ENCODE measurements at regions not wholly inside any gene's neighbourhood (a gene's known extent, or its start where the extent isn't known, plus 50 kb on each side); places are given as distances from the start of the nearest gene placed in this dataset.
"Not testable (repeated sequence)": the region's sequence is repeated elsewhere in the genome, so short reads cannot be mapped to it uniquely, and the experiment has no call there.

DNA sequence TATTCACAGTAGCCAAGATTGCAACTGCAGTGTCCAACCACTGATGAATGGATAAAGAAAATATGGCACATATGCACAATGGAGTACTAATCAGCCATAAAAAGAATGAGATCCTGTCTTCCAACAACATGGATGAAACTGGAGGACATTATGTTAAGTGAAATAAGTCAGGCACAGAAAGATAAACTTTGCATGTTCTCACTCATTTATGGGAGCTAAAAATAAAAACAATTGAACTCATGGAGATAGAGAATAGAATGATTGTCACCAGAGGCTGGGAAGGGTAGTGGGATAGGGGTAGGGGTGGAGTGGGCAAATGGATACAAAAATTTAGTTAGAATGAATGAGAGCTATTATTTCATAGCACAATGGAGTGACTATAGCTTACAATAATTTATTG is 305.5 kb upstream of the ETAA1 start:
- no peak for DNase-seq (ENCODE audit: low read depth in 2 of 2)

DNA sequence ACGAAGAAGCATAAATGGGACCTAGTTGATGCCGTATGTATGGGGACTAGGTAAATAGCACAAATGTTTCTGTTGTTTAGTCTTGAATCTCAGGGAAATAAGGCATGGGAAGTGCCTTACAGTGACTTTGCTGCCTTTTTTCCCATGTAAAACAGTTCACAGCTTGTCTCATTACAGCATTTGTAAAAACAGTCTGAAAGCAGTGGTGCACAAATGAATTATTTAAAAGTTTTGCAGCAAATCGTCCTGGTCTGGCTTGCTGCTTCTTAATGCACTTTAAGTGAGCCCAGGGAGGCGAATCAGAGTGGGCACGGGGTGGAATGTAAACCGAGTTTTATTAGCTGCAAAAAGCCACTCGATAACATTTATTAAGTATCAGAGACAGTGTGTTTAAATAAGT is 302.0 kb upstream of the ETAA1 start:
- no peak for DNase-seq (ENCODE audit: low read depth in 2 of 2)

DNA sequence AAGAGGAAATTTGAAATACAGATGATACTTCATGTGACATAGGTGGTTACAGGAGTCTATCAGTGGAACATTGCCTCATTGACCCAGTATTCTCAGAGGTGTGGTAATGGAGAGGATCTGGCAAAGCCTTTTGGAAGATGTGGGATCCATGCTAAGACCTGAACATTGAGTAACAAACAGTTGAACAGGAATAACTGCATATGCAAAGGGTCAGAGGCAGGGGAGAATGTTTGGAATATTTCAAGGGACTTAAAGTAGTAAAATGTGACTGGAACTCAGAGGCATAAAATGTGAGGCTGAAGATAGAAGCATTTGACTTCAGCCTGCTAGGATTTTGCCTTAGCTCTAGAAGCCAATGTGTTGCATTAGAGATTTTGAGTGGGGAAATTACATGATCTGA is 300.2 kb upstream of the ETAA1 start:
- no peak for DNase-seq (ENCODE audit: low read depth in 2 of 2)

DNA sequence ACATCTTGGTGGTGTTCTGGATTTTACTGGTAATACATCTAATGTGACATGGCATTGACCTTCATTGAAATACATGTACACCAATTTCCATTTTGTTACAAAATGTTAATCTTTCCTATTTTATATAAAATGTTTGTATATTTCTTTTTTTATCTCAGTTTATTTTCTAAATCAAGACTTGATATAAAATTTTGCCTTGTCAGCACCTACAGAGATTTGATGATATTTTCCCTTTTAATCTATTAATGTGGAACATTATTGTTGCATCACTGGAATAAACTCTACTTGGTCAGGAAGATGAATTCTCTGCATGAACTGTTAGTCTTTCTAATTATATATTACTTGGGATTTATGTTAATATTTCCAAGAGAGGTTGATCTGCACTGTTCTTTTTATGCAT is 294.0 kb upstream of the ETAA1 start:
- DNase-seq (ENCODE audit: low read depth in 2 of 2): no peak

- DNase-seq (ENCODE audit: low read depth in 2 of 2): no peak
These were observed 288.9 kb upstream of the ETAA1 start for GRCh38 chr2:67108231-67108630.

DNA sequence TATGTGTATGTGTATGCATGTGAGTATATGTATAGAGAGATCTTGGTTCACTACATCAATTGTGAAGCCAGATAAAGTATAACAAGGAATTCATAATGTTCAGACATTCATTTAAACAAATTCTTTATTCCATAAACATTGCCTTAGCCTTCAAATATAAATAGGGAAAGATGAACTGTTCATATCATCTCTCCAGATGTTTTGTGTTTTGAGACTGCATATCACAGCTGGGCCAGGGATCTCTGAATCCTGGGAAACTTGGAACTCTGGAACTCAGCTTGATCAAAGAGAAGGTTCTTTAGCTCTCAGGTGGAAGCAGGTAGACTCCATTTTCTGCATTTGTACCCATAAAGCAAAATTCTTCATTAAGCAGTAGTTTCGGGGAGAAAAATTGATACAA is 272.6 kb upstream of the ETAA1 start:
- no peak for DNase-seq (ENCODE audit: low read depth in 2 of 2)

DNA sequence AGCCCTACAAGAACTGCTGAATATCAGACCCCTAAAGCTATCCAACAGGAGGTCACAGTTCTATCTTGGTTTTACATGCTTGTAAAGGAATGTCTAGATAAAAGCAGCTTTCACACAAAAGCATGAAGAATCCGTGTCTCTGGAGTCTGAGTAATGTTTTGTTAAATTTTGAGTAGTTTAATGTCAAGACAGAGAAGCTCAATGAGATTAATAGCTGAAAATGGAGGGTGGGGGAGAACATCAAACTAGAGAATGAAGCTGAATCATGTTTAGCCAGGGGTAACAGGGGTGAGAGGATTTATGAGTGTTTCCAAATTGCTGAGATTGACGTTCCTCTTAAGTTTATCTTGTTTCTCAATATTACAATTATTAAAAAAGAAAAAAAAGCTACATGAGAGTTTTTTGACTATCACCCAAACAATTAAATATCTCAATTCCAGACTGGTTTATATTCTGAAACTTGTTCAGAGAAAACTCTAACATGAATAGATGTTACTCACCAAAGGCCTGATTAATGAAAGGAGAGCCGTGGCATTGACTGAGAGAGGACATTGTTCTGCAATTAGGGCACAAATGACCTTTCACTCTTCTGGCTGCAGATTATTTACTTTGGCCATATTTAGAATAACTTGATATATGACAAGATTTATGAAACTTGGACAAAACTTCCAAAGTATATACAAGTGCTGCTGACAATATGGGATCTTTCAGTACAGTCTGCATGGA is 266.4 kb upstream of the ETAA1 start:
- peak in 1 of 2 donors; percentile 46 for DNase-seq (ENCODE audit: low read depth in 2 of 2)

DNA sequence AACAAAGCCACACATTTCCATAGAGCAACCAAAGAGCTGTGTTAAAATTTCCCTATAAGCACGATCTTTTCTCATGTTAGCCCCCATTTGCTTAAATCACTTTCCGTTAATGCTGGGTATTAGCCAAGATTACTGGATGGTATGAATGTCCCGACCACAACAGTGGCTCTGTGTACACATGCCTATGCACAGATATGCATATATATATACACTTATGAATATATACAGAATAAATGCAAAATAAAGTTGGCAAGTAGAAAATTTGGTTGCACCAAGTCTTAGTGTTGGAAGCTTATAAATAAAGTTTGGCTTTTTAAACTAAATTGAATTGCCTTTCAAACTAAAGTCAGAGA is 265.9 kb upstream of the ETAA1 start:
- DNase-seq (ENCODE audit: low read depth in 2 of 2): no peak

DNA sequence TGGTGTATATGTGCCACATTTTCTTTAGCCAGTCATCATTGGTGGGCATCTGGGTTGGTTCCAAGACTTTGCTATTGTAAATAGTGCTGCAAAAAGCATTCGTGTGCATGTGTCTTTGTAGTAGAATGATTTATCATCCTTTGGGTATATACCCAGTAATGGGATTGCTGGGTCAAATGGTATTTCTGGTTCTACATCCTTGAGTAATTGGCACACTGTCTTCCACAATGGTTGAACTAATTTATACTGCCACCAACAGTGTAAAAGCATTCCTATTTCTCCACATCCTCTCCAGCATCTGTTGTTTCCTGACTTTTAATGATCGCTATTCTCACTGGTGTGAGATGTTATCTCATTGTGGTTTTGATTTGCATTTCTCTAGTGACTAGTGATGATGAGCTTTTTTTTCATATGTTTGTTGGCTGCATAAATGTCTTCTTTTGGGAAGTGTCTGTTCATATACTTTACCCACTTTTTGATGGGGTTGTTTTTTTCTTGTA is 264.6 kb upstream of the ETAA1 start:
- DNase-seq (ENCODE audit: low read depth in 2 of 2): not testable (repeated sequence)

DNA sequence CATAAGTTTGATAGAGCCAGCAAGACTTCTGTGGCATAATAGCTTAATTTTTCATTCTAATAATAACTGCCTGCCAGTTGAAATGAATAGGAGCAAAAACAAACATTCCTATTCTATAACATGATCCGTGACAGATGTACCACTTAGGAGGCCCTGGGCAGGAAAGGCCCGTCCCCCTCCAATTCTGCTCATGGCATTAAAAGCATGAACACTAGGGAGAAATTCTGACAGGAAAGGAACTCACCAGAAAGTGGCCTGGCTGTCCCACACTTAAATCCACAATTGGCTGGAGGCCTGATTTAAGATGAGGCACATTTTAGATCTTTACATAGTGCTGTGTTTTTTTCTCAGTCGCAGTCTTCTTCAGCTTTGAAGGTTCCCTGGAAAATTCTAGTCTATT is 261.9 kb upstream of the ETAA1 start:
- DNase-seq (ENCODE audit: low read depth in 2 of 2): no peak

- no peak for DNase-seq (ENCODE audit: low read depth in 2 of 2)
These were observed 259.4 kb upstream of the ETAA1 start for GRCh38 chr2:67137699-67138098.

GRCh38 chr2:67142071-67142470 is 255.1 kb upstream of the ETAA1 start:
- no peak for DNase-seq (ENCODE audit: low read depth in 2 of 2)

- DNase-seq (ENCODE audit: low read depth in 2 of 2): no peak
These were observed 254.4 kb upstream of the ETAA1 start for GRCh38 chr2:67142741-67143140.

DNA sequence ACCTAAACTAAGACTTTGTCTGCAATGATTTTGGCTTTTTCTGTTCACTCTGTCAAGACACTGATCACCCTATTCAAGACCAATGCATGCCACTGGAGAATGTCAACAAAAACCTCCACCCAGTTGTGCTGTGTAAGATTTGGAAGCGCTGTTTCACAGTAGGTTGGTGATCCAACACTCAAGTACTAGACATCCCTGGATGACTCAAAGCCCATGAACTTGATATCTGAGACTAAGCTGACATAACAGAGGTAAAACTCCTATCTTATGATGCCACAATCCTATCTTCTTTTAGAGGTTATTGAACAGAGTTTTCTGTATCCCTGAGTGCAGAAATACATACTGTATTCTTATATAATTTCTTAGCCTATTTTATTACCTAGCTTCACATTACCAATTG is 251.3 kb upstream of the ETAA1 start:
- no peak for DNase-seq (ENCODE audit: low read depth in 2 of 2)

DNA sequence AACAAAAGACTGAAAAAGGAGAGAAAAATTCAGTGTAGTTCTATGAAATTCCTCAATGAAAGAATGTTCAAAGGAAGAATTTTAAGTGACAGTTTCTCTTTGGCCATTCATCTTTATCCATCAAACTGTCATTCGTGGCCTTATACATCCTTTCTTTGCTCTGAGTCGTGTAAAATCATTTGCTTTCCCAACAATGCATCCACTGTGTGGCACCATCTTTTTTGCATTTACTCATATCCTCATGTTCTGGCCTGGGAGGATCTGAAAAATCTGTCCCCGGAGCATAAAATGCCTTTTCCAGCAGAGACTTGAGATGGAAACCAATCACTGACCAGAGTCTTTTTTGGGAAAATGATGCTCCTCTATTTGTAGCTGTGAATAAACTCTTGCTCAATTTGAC is 240.3 kb upstream of the ETAA1 start:
- DNase-seq (ENCODE audit: low read depth in 2 of 2): no peak

DNA sequence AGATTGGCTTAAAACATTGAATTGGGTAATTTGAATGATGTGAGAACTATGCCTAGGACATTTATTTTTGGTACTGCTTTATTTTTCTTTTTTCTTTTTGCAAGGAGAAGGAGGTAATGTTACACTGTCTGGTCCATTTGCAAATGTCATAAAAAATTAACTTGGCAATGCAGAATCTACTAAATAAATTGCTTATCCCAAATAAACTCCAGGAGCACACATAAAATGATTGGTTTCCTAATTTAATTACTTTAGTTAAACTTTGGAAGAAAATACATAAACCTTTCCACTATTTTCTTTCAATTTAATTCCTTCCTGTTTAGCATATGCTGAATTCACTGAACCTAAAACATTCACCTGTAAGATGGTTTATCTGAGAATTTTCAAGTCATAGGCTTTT is 238.4 kb upstream of the ETAA1 start:
- no peak for DNase-seq (ENCODE audit: low read depth in 2 of 2)

GRCh38 chr2:67159929-67160328 is 237.2 kb upstream of the ETAA1 start:
- DNase-seq (ENCODE audit: low read depth in 2 of 2): peak; percentile 72 to 81

DNA sequence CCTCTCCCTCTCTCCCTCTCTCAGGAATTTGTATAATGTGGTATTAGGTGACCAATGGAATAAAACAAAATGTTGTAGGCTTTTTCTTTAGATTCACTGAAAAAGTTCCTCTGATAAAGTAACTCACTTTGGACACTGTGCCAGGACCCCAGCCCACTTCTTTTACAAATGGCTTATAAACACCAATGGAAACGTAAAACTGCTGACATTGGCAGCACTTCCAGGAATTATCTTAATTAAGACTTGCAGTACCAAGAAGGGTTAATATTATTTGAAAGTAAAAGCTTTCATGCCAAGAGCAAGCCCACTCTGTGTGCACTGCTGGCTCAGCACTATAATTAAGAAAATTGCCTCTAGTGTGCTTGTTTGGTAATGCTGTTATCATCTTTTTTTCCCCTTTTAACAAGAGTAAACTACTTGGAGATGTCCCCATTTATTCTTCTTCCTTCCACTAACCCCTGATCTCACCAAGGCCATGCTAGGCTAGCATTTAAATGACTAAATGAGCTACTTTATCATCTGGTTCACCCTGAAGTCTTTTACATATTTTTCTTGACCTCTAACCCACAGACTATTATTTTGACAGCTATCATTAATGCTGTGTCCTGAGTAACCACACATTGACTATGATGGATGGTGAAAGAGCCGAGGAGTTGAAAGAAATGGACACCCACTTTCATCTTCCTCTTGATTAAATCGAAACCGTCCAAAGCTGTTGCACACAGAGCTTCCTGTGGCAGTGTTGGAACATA is 232.2 kb upstream of the ETAA1 start:
- no peak for DNase-seq (ENCODE audit: low read depth in 2 of 2)

GRCh38 chr2:67165523-67165990 is 231.6 kb upstream of the ETAA1 start:
- DNase-seq (ENCODE audit: low read depth in 2 of 2): no peak

- DNase-seq (ENCODE audit: low read depth in 2 of 2): not testable (repeated sequence)
These were observed 230.6 kb upstream of the ETAA1 start for GRCh38 chr2:67166511-67166910.

GRCh38 chr2:67169417-67170140 is 227.6 kb upstream of the ETAA1 start:
- no peak for DNase-seq (ENCODE audit: low read depth in 2 of 2)

- DNase-seq (ENCODE audit: low read depth in 2 of 2): no peak
These were observed 217.6 kb upstream of the ETAA1 start for GRCh38 chr2:67179526-67179925.

Data from dermis microvascular lymphatic vessel endothelial cell (primary cell).